ENCODE measurements at regions not wholly inside any gene's neighbourhood (a gene's known extent, or its start where the extent isn't known, plus 50 kb on each side); places are given as distances from the start of the nearest gene placed in this dataset.

GRCh38 chr12:125544960-125545359, 479.7 kb downstream of the AACS start:
- no peaks in the 10 kb centered on the region for H3K9me2 ChIP-seq (ENCODE audit: insufficient read depth)
- no peak overlapping the region for H3K4me3 ChIP-seq
- BruUV-seq (replicated peaks), result no TSS peak
- H3K4me1 ChIP-seq (replicated peaks; ENCODE audit: insufficient read depth), result no peaks in the 10 kb centered on the region
- no peak overlapping the region for H3K4me2 ChIP-seq
- no peaks in the 10 kb centered on the region for H3F3A ChIP-seq (ENCODE audit: insufficient read depth, low read depth)
- H3K27me3 ChIP-seq (ENCODE audit: insufficient read depth, low read depth), result no peaks in the 10 kb centered on the region
- ChIA-PET CTCF (no interaction called here), POLR2A (ENCODE audit: unreplicated experiment) (no interaction called here)
- no peak overlapping the region for H2AFZ ChIP-seq
- no peaks in the 10 kb centered on the region for H3K79me2 ChIP-seq (ENCODE audit: low read depth)
- intact Hi-C loops (cut with micrococcal nuclease; ENCODE audit: unreplicated experiment), result no loop called here
- TF ChIP-seq CTCF (conservative IDR thresholded peaks at IDR 0.05) (no peak), EZH2 (IDR thresholded peaks at IDR 0.05; ENCODE audit: low read depth) (no peak)
- no peak overlapping the region for H3K27ac ChIP-seq
- DNase-seq, result no peak
- H3K36me3 ChIP-seq (ENCODE audit: low read depth), result no peaks in the 10 kb centered on the region
- no peaks in the 10 kb centered on the region for H4K20me1 ChIP-seq (ENCODE audit: insufficient read depth)
- no peaks in the 10 kb centered on the region for H3K9me3 ChIP-seq (ENCODE audit: insufficient read depth, low read depth)

- Histone ChIP-seq H3K27me3 (ENCODE audit: insufficient read depth, low read depth) (no peaks in the 10 kb centered on the region), H3K36me3 (ENCODE audit: low read depth) (no peaks in the 10 kb centered on the region), H2AFZ (no peak overlapping the region), H4K20me1 (ENCODE audit: insufficient read depth) (no peaks in the 10 kb centered on the region), H3F3A (ENCODE audit: insufficient read depth, low read depth) (no peaks in the 10 kb centered on the region), H3K4me3 (no peak overlapping the region), H3K9me3 (ENCODE audit: insufficient read depth, low read depth) (no peaks in the 10 kb centered on the region), H3K4me1 (replicated peaks; ENCODE audit: insufficient read depth) (no peaks in the 10 kb centered on the region), H3K4me2 (no peak overlapping the region), H3K27ac (no peak overlapping the region), H3K79me2 (ENCODE audit: low read depth) (no peaks in the 10 kb centered on the region), H3K9me2 (ENCODE audit: insufficient read depth) (no peaks in the 10 kb centered on the region)
- POLR2A ChIA-PET (ENCODE audit: unreplicated experiment), result no interaction called here
- intact Hi-C loops (cut with micrococcal nuclease; ENCODE audit: unreplicated experiment), result no loop called here
- CTCF ChIA-PET, result no interaction called here
- no peak for DNase-seq
- no peak for TF ChIP-seq CTCF (conservative IDR thresholded peaks at IDR 0.05)
- TF ChIP-seq EZH2 (IDR thresholded peaks at IDR 0.05; ENCODE audit: low read depth), result no peak
- BruUV-seq (replicated peaks), result no TSS peak
Observed at GRCh38 chr12:125549171-125549570, 483.9 kb downstream of the AACS start.

GRCh38 chr12:125549836-125550235, 484.6 kb downstream of the AACS start:
- Histone ChIP-seq H3K79me2 (ENCODE audit: low read depth) (no peaks in the 10 kb centered on the region), H3K27me3 (ENCODE audit: insufficient read depth, low read depth) (peaks cover 4% of the 10 kb centered on the region; the same call in 1 of the 2 replicates), H3K36me3 (ENCODE audit: low read depth) (no peaks in the 10 kb centered on the region), H3K4me1 (replicated peaks; ENCODE audit: insufficient read depth) (no peaks in the 10 kb centered on the region), H3K9me2 (ENCODE audit: insufficient read depth) (no peaks in the 10 kb centered on the region), H3K4me3 (no peak overlapping the region), H3F3A (ENCODE audit: insufficient read depth, low read depth) (no peaks in the 10 kb centered on the region), H3K4me2 (no peak overlapping the region), H4K20me1 (ENCODE audit: insufficient read depth) (no peaks in the 10 kb centered on the region), H2AFZ (no peak overlapping the region), H3K9me3 (ENCODE audit: insufficient read depth, low read depth) (no peaks in the 10 kb centered on the region), H3K27ac (no peak overlapping the region)
- CTCF ChIA-PET, result no interaction called here
- POLR2A ChIA-PET (ENCODE audit: unreplicated experiment), result interaction anchor here (0.5 kb wide), 1 partner anchor 1797 kb away, joined by 6 read pairs; no protein-coding TSS in a partner anchor
- DNase-seq, result no peak
- intact Hi-C loops (cut with micrococcal nuclease; ENCODE audit: unreplicated experiment), result no loop called here
- BruUV-seq (replicated peaks), result no TSS peak
- TF ChIP-seq EZH2 (IDR thresholded peaks at IDR 0.05; ENCODE audit: low read depth) (no peak), CTCF (conservative IDR thresholded peaks at IDR 0.05) (peak; percentile 60)
